Erythroblast (primary cell): ENCODE measurements at regions not wholly inside any gene's neighbourhood (a gene's known extent, or its start where the extent isn't known, plus 50 kb on each side); places are given as distances from the start of the nearest gene placed in this dataset.

ENCODE experiments used
- GATA1 ChIP-seq: IDR thresholded peaks from 2 replicates; pipeline ENCODE4 v1.6.1; 2011; ENCODE audit warnings: low read depth, mild to moderate bottlenecking, control low read depth, low read length, moderate library complexity
- POLR2A ChIP-seq: IDR thresholded peaks from 2 replicates; pipeline ENCODE4 v1.6.1; 2011; ENCODE audit warnings: mild to moderate bottlenecking, low read length

- TF ChIP-seq POLR2A (no peak), GATA1 (no peak)
These were observed 925.4 kb downstream of the BRD1 start for GRCh38 chr22:48902001-48902869.
